HT1080 (cell line): ENCODE measurements at regions not wholly inside any gene's neighbourhood (a gene's known extent, or its start where the extent isn't known, plus 50 kb on each side); places are given as distances from the start of the nearest gene placed in this dataset.

ENCODE experiments used
- DNase-seq: peaks from one replicate; pipeline ENCODE4 v3.0.0-alpha.2; 2015; ENCODE audit warnings: low read depth

GRCh38 chr13:107124730-107125129 lies 556.8 kb upstream of the ARGLU1 start:
- DNase-seq = no peak

- peak; percentile 21 for DNase-seq
Observed at GRCh38 chr13:107124129-107124718, 556.3 kb upstream of the ARGLU1 start.

- no peak for DNase-seq
Observed at GRCh38 chr13:107121793-107122192, 553.9 kb upstream of the ARGLU1 start.

GRCh38 chr13:107119989-107120881 lies 552.3 kb upstream of the ARGLU1 start:
- DNase-seq = no peak

- DNase-seq = no peak
Observed at GRCh38 chr13:107118506-107118905, 550.6 kb upstream of the ARGLU1 start.

GRCh38 chr13:107117327-107118012 lies 549.5 kb upstream of the ARGLU1 start:
- peak; percentile 59 for DNase-seq

GRCh38 chr13:107113387-107113786 lies 545.5 kb upstream of the ARGLU1 start:
- no peak for DNase-seq

- DNase-seq = no peak
Observed at GRCh38 chr13:107111248-107111647, 543.3 kb upstream of the ARGLU1 start.

GRCh38 chr13:107104631-107105030 lies 536.7 kb upstream of the ARGLU1 start:
- DNase-seq = no peak

GRCh38 chr13:107102676-107103075 lies 534.7 kb upstream of the ARGLU1 start:
- DNase-seq = peak; percentile 39

- DNase-seq = peak; percentile 93
Observed at GRCh38 chr13:107099661-107100060, 531.7 kb upstream of the ARGLU1 start.

GRCh38 chr13:107097916-107098315 lies 530.0 kb upstream of the ARGLU1 start:
- DNase-seq = no peak

- no peak for DNase-seq
Observed at GRCh38 chr13:107095876-107096275, 527.9 kb upstream of the ARGLU1 start.

- no peak for DNase-seq
Observed at GRCh38 chr13:107091861-107092260, 523.9 kb upstream of the ARGLU1 start.

- no peak for DNase-seq
Observed at GRCh38 chr13:107091428-107091827, 523.5 kb upstream of the ARGLU1 start.

GRCh38 chr13:107088061-107088460 lies 520.1 kb upstream of the ARGLU1 start:
- DNase-seq = no peak

- no peak for DNase-seq
Observed at GRCh38 chr13:107079423-107080049, 511.6 kb upstream of the ARGLU1 start.

- DNase-seq = no peak
Observed at GRCh38 chr13:107078229-107078765, 510.4 kb upstream of the ARGLU1 start.

- no peak for DNase-seq
Observed at GRCh38 chr13:107076801-107077200, 508.9 kb upstream of the ARGLU1 start.

GRCh38 chr13:107075576-107075975 lies 507.6 kb upstream of the ARGLU1 start:
- no peak for DNase-seq

- DNase-seq = no peak
Observed at GRCh38 chr13:107070792-107071191, 502.9 kb upstream of the ARGLU1 start.
